CD4-positive, alpha-beta T cell (primary cell): ENCODE measurements at regions not wholly inside any gene's neighbourhood (a gene's known extent, or its start where the extent isn't known, plus 50 kb on each side); places are given as distances from the start of the nearest gene placed in this dataset.

ENCODE experiments used
- ATAC-seq: fragments of 200-7000 bp; cut with Tn5 transposase; one replicate; pipeline ENCODE4 v1.10.0; 2022; ENCODE audit warnings: mild to moderate bottlenecking; ENCODE audit not compliant: poor library complexity
- CTCF ChIA-PET: fragments of 350-600 bp; sonication (Branson Sonifier 250); formaldehyde crosslinking; loops from one replicate; lab custom pipeline; 2021; ENCODE audit warnings: antibody characterized with exemption, inconsistent platforms; lab: Charles Lee
- POLR2A ChIA-PET: fragments of 350-600 bp; sonication (Branson Sonifier 250); formaldehyde crosslinking; loops from one replicate; lab custom pipeline; 2021; ENCODE audit warnings: antibody characterized with exemption, inconsistent platforms; lab: Charles Lee
- DNase-seq, 14 experiments: peaks; one replicate each; pipeline ENCODE4 v3.0.0-alpha.2; 2013 to 2020; ENCODE audit warnings: mixed read lengths in 2 of 14
- H3K27ac ChIP-seq, 2 donors: one replicate each; pipeline versions ENCODE4 v1.5.1 to v1.7.0; 2013; ENCODE audit warnings: low read length in 2 of 2, low read depth in 1 of 2, mild to moderate bottlenecking in 1 of 2
- H3K27me3 ChIP-seq, 2 experiments: 1 replicate in 1 of 2; 2 replicates in 1 of 2; pipeline versions ENCODE4 v1.6.1 to v1.7.0; 2013; ENCODE audit warnings: low read length in 2 of 2, control low read depth in 1 of 2, mild to moderate bottlenecking in 1 of 2, moderate library complexity in 1 of 2; ENCODE audit not compliant: insufficient read depth in 2 of 2, control insufficient read depth in 1 of 2
- H3K36me3 ChIP-seq: one replicate; pipeline ENCODE4 v1.6.1; 2013; ENCODE audit warnings: low read length, control low read depth; ENCODE audit not compliant: insufficient read depth
- H3K4me1 ChIP-seq: one replicate; pipeline ENCODE4 v1.6.1; 2013; ENCODE audit warnings: low read length, control low read depth; ENCODE audit not compliant: insufficient read depth
- H3K4me3 ChIP-seq: one replicate; pipeline ENCODE4 v1.5.1; 2013; ENCODE audit warnings: mild to moderate bottlenecking, low read length, moderate library complexity
- H3K9me3 ChIP-seq, 2 experiments: 1 replicate in 1 of 2; 2 replicates in 1 of 2; pipeline versions ENCODE4 v1.6.1 to v1.7.0; 2013; ENCODE audit warnings: low read length in 2 of 2, mild to moderate bottlenecking in 2 of 2, control low read depth in 1 of 2, moderate library complexity in 1 of 2; ENCODE audit not compliant: control insufficient read depth in 1 of 2, insufficient read depth in 1 of 2
- H3K27ac Mint-ChIP-seq: one replicate; pipeline ENCODE4 v1.8.0; 2020; ENCODE audit warnings: mixed read lengths
- H3K27me3 Mint-ChIP-seq: one replicate; pipeline ENCODE4 v1.8.0; 2021; ENCODE audit warnings: mixed read lengths
- H3K36me3 Mint-ChIP-seq: one replicate; pipeline ENCODE4 v1.8.0; 2021; ENCODE audit warnings: low read depth, mixed read lengths
- H3K4me1 Mint-ChIP-seq: one replicate; pipeline ENCODE4 v1.8.0; 2021; ENCODE audit warnings: low read depth, mixed read lengths
- H3K4me3 Mint-ChIP-seq: one replicate; pipeline ENCODE4 v1.8.0; 2020; ENCODE audit warnings: mild to moderate bottlenecking, mixed read lengths
- H3K9me3 Mint-ChIP-seq: one replicate; pipeline ENCODE4 v1.8.0; 2020; ENCODE audit warnings: mixed read lengths
- intact Hi-C, 2 experiments: fragments of 100-400 bp; cut with DNase I in 1 of 2; cut with micrococcal nuclease in 1 of 2; formaldehyde crosslinking; loops; one replicate each; pipeline versions ENCODE4 v1.15.1 to v1.9.0; 2023 to 2025; cut with DNase I, micrococcal nuclease
- TF ChIP-seq, protein P1 (sequence below): fragments of 200-600 bp; IDR thresholded peaks from one replicate; pipeline ENCODE4 v1.8.0; 2022; ENCODE audit warnings: antibody characterized with exemption, mild to moderate bottlenecking

DNA sequence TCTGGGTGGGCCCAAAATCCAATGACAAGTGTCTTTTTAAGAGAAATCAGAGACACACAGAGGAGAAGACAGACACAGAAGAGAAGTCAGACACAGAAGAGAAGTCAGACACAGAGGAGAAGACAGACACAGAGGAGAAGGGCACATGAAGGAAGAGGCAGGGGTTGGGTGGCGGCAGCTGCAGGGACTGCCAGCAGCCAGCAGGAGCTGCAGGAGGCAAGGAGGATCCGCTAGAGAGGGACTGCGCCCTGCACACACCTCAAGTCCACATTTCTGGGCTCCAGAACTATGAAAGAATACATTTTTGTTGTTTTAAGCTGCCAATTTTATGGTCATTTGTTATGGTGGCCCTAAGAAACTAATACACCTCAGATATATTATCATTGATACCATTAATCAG, 140.6 kb downstream of the ZIC5 start:
- intact Hi-C loops: no loop called here
- TF ChIP-seq, protein P1, sequence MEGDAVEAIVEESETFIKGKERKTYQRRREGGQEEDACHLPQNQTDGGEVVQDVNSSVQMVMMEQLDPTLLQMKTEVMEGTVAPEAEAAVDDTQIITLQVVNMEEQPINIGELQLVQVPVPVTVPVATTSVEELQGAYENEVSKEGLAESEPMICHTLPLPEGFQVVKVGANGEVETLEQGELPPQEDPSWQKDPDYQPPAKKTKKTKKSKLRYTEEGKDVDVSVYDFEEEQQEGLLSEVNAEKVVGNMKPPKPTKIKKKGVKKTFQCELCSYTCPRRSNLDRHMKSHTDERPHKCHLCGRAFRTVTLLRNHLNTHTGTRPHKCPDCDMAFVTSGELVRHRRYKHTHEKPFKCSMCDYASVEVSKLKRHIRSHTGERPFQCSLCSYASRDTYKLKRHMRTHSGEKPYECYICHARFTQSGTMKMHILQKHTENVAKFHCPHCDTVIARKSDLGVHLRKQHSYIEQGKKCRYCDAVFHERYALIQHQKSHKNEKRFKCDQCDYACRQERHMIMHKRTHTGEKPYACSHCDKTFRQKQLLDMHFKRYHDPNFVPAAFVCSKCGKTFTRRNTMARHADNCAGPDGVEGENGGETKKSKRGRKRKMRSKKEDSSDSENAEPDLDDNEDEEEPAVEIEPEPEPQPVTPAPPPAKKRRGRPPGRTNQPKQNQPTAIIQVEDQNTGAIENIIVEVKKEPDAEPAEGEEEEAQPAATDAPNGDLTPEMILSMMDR: no peak
- no peak overlapping the region for H3K4me3 Mint-ChIP-seq
- H3K36me3 Mint-ChIP-seq: peaks cover 3% of the 10 kb centered on the region
- H3K4me1 Mint-ChIP-seq: no peaks in the 10 kb centered on the region
- H3K4me3 ChIP-seq: no peak overlapping the region
- no peaks in the 10 kb centered on the region for H3K27me3 Mint-ChIP-seq
- CTCF ChIA-PET: no interaction called here
- H3K27ac Mint-ChIP-seq: no peak overlapping the region
- no peaks in the 10 kb centered on the region for H3K9me3 ChIP-seq
- H3K27ac ChIP-seq: no peak overlapping the region
- DNase-seq (no peak), ATAC-seq (no peak)
- no peaks in the 10 kb centered on the region for H3K27me3 ChIP-seq
- H3K9me3 Mint-ChIP-seq: no peaks in the 10 kb centered on the region
- H3K36me3 ChIP-seq: no peaks in the 10 kb centered on the region
- H3K4me1 ChIP-seq: no peaks in the 10 kb centered on the region
- POLR2A ChIA-PET: no interaction called here

GRCh38 chr13:99829593-99830239, 141.9 kb downstream of the ZIC5 start:
- TF ChIP-seq, protein P1: no peak
- no peak overlapping the region for H3K4me3 Mint-ChIP-seq
- intact Hi-C loops: no loop called here
- ATAC-seq (no peak), DNase-seq (no peak)
- no peak overlapping the region for H3K27ac ChIP-seq
- no peaks in the 10 kb centered on the region for H3K36me3 ChIP-seq
- H3K4me1 Mint-ChIP-seq: no peaks in the 10 kb centered on the region
- H3K4me1 ChIP-seq: no peaks in the 10 kb centered on the region
- no peaks in the 10 kb centered on the region for H3K27me3 ChIP-seq
- H3K9me3 Mint-ChIP-seq: no peaks in the 10 kb centered on the region
- no peak overlapping the region for H3K27ac Mint-ChIP-seq
- POLR2A ChIA-PET: no interaction called here
- H3K27me3 Mint-ChIP-seq: no peaks in the 10 kb centered on the region
- no peaks in the 10 kb centered on the region for H3K9me3 ChIP-seq
- CTCF ChIA-PET: no interaction called here
- H3K4me3 ChIP-seq: no peak overlapping the region
- H3K36me3 Mint-ChIP-seq: peaks cover 3% of the 10 kb centered on the region

GRCh38 chr13:99829161-99829560, 142.4 kb downstream of the ZIC5 start:
- Histone ChIP-seq H3K27ac (no peak overlapping the region), H3K4me1 (no peaks in the 10 kb centered on the region), H3K9me3 (no peaks in the 10 kb centered on the region), H3K4me3 (no peak overlapping the region), H3K27me3 (no peaks in the 10 kb centered on the region), H3K36me3 (no peaks in the 10 kb centered on the region)
- Mint-ChIP-seq H3K4me1 (no peaks in the 10 kb centered on the region), H3K27me3 (no peaks in the 10 kb centered on the region), H3K9me3 (no peaks in the 10 kb centered on the region), H3K36me3 (peaks cover 3% of the 10 kb centered on the region), H3K4me3 (no peak overlapping the region), H3K27ac (no peak overlapping the region)
- no peak for DNase-seq
- intact Hi-C loops: no loop called here
- CTCF ChIA-PET: no interaction called here
- no peak for ATAC-seq
- TF ChIP-seq, protein P1: no peak
- POLR2A ChIA-PET: interaction anchor here (0.6 kb wide), 1 partner anchor 25 kb away, joined by 3 read pairs; no protein-coding TSS in a partner anchor
